HG02610 (cell line): ENCODE measurements at regions not wholly inside any gene's neighbourhood (a gene's known extent, or its start where the extent isn't known, plus 50 kb on each side); places are given as distances from the start of the nearest gene placed in this dataset.

Experiments used
- ATAC-seq: cut with Tn5 transposase; IDR thresholded peaks from one replicate; pipeline ENCODE4 v1.9.1; 2021; ENCODE audit warnings: mild to moderate bottlenecking, moderate library complexity; ENCODE audit not compliant: unreplicated experiment

DNA sequence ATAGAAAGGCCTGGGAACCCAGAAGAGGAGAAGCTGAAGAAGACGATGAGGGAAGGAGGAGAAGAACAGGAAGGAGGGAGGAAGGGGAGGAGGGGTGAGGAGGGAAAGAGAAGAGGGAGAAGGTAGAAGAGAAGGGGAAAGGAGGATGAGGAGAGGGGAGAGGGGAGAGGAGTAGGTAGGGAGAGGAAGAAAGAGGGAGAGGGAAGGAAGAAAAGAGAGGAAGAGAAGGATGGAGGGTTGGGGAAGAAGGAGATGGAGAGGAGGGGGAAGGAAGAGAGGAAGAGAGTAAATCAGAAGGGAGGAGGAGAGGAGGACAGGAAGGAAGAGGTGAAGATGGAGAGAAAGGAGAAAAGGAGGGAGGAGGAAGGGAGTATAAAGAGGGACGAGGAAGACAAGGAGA, 109.6 kb upstream of the IRX6 start:
- no peak for ATAC-seq

DNA sequence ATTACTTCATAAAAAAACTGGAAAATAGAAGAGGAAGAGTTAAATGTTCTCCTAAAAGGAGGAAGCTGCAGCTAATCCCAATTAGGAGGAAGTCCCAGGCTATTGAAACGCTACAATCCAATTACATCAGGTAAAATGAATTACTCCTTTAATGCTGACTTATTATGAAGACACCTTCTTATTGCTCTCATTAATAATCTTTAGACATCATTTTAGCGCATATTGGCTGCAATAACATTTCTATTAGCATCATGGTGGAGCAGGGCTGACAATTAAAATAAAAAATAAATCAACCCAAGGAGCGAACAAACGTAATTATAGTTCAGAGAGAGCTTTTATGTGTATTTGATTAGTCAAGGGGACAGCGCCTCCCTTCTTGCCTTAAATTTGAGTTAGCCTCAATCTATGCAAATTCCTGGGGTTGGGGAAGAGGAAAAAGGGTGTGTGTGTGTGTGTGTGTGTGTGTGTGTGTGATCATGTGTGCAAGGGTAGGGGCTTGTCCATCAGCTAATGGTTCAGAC, 109.0 kb upstream of the IRX6 start:
- ATAC-seq, result no peak

DNA sequence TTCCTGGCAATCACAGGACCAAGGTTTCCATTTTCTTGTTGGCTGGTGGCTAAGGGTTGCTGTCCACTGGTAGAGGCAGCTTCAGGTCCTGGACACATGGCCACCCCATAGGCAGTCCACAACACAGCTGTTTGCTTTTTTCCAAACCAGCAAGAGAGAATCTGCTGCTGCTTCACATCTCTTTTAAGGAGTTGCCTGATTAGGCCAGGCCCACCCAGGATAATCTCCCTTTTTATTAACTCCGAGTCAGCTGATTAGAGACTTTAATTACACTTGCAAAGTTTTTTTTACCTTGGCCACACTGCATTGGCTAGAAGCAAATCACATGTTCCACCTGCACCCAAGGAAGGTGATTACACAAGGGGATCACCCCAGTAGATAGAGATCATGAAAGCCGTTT, 106.6 kb upstream of the IRX6 start:
- ATAC-seq, result no peak

DNA sequence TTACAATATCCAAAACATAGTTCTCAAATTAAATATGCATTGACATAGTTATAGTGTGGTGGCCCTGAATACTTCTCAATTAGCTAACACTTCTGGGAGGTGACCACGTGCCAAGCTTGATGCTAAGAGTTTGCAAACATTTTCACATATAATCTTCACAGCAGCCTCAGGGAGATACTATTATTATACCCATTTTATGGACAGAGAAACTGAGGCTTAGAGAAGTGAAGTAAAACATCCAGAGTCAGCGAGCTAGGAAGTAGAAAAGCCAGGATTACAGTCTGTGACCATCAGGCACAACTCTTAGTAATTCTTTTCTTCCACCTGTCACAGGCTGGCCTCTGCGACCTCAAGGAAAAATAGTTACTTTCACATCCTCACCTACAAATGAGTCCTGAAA, 102.2 kb upstream of the IRX6 start:
- no peak for ATAC-seq

DNA sequence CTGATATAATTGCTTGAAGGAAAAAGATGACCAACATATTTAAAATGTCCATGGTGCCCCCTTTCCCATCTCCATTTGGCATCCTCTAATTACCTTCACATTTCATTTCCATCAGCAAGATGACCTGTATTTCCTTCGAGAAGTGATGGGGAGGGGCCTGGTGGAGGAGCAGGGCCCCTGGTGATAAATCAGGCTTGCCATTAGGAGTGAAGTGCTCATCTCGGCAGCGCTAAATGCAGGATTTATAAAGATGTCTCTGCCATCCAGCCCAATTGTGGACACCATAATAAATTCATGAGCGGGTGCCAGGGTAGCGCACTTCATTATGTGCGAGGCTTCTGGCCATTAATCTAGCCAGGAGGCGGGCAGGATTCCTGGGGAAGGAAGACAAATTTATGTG, 101.5 kb upstream of the IRX6 start:
- no peak for ATAC-seq

DNA sequence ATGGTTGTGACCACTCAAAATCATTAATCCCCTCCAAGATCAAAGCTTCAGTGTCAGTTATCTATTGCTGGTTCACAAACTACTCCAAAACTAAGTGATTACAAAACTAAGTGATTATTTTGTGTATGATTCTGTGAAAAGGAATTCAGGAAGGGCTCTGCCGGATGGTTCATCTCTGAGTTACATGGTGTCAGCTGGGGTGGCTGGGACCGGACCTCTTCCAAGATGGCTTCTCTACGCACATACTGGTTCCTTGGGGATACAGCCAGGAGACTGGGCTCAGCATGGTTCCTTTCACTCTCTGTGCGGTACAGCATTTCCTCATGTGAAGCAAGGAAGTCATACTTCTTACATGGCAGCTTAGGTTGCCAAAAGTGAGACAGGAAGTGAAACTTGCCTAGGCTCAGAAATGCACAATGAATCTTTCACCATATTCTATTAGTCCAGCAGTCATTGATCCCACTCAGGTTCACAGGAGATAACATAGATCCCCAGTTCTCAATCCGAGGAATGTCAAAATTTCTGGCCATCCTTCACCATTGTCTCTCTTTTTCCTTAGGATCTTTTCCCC, 97.9 kb upstream of the IRX6 start:
- ATAC-seq, result no peak

DNA sequence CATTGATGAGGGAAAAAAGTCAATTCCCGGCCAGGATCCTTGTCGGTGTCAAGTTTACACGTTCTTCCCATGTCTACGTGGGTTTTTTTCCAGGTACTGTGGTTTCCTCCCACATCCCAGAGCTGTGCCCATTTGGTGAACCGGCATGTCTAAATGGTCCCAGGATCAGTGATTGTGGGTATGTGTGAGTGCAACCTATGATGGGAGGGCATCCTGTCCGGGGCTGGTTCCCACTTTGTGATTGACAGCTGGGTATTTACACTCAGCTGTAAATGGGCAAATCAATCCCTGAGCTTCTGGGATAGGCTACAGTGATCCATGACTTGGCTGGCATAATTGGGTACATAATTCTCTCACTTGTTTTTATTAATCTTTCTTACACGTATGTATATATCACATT, 91.2 kb upstream of the IRX6 start:
- no peak for ATAC-seq

DNA sequence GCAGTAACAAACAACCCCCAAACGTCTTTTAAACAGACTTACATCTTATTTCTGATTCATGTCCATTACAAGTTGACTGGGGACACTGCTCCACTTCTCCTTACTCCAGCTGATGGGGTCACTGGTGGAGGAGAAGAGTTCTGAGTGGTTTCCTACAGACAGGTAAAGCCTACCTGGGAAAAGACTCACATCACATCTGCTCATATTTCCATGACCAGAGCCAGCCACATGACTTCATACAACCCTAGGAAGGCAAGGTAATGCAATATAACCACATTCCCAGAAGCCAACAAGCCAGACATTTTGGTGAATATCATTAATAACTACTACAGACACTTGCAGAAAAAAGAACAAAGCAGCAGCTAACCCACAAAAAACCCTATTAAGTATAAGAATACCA, 90.5 kb upstream of the IRX6 start:
- no peak for ATAC-seq

DNA sequence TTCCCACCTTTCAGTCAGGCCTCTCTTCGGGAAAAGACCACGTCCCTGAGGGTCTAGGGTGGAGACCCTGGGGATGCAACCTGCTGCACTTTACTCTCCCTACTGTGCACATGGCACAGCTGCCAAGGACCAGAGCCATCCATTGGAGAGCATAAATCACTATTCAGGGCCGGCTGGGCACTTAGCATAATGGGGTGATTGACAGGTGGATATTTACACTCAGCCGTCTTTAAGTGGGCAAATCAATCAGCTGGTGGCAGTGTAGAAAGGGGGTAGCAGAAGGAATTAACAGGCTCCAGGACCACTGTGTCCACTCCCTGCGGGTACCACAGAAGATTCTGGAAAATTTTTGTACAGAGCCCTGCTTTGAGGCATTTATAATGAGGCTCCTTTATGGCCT, 87.3 kb upstream of the IRX6 start:
- ATAC-seq, result no peak

DNA sequence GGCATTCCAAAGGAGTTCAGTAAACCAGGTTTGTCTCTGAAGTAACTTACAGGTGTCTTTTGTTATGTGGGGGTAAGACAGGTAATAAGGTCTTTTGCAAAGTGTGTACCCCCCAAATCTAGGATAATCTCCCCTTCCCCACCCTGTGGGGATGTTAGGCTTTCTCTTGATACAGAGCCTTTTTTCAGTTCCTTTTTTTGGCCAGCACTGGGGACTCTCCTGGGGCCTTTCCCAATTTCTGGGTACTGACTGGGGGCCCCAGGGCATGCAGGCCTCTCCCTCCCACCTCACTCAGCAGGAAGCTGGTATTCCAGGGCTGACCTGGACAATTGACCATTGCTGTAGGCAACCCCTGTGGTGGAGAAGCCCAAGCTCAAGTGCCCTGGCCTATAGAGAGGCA, 84.3 kb upstream of the IRX6 start:
- no peak for ATAC-seq

DNA sequence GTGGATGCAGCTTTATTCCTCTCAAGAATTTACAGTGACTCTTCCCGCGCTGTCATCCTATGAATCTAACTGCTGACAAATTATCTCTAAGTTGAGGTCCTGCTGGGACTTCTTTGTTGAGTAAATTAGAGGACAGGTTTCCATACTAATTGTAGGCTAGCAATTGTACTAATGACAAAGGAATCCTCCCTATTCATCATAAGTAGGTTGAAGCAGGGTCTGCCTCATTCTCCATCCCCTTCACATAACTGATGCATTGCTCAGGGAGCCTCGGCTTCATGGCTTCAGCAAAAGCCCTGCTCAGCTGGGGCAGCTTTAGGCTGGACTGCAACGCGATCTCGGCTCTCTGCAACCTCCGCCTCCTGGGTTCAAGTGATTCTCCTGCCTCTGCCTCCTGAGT, 83.1 kb upstream of the IRX6 start:
- no peak for ATAC-seq

DNA sequence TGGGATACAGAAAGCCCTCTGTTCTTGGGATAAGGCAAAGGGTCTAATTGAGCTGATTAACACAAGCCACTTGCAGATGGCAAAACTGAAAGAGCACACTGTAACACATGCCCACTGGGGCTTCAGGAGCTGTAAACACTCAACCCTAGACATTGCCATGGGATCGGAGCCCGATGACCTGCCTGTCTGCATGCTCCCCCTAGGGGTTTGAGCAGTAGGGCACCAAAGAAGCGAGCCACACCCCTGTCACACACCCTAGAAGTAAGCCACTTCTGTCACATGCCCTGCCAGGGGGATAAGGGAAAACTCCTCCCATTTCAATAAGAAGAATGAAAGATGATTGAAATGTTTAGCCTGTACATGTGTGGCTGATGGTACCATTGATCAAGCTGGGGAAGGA, 81.3 kb upstream of the IRX6 start:
- no peak for ATAC-seq

DNA sequence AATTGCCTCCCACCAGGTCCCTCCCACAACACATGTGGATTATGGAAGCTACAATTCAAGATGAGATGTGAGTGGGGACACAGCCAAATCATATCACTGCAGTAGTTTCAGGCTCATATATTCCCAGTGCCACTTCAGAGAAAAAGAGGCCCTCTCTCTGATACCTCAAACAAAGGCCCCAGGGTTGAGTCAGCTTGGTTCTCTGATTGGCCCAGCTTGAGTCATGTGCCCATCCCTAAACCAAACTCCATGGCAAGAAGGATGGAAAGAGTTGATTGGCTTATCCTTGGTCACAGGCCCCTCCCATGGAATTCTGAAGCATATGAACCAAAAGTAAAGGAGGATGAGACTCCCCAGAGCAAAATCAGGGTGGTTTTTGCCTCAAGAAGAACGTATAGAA, 75.9 kb upstream of the IRX6 start:
- no peak for ATAC-seq

DNA sequence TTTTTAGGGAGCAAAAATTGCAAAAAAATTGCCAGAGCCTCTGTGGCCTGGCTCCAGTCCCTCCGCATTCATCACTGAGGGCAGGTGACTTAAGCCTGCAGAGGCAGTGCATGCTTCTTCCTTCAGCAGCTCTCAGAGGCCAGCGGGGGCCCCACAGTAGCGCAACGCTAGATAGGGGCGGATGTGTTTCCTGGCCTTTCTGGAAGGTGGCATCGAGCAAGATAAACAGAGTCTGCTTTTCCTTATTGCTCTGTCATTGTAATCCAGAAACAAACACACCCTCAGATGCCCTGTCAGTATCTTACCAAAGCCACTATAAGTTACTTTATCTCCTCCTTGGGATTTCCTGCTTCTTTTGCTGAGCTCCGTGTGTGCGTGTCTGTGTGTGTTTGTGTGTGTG, 75.5 kb upstream of the IRX6 start:
- ATAC-seq, result no peak

DNA sequence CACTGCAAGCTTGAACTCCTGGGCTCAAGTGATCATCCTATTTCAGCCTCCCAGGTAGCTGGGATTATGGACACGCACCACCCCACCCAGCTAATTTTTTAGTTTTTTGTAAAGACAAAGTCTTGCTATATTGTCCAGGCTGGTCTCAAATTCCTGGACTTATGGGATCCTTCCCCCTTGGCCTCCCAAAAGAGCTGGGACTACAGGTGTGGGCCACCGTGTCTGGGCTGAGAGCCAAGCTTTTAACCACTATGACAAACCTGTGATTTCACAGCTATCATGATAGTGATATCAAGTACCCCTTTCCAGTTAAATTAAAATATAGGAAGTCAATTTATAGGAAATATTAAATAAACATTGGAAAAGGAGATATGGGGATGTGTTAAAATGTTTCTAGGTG, 74.6 kb upstream of the IRX6 start:
- ATAC-seq, result no peak

DNA sequence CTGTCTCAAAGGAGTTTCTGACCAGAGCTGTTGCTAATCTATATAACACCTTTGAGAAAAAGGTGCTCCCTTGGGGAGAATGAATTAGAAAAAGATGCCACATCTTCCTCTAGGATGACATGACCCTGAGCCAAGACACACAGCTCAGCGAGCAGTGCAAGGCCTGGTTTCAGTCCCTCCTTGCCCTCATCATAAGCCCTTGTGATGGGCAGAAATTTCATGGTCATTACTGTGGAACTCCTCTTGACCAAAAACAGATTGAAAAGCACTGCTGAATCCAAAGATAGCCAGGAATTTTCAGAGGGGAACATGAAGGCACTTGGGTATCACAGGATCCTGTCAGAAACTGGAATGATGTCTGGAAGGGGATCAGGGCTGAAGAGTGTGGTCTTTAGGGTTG, 74.1 kb upstream of the IRX6 start:
- no peak for ATAC-seq

DNA sequence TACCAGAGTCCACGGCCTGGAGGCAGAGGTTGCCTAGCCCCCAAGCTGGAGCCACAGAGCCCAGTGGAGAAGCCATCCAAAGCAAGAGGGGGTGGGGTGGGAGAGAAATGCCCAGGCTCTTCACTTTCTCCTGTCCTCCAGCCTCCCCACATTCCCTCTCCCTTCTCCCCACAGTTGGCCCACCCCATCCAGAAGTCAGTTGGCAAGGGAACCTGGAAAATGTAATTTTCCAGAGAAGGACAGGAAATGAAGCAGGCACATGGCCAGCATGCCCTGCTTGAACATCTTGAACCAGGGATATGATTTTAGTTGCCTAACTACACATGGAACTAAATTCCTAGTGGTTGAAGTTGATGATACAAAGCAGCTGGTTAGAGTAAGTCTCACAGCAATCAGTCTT, 73.3 kb upstream of the IRX6 start:
- no peak for ATAC-seq

DNA sequence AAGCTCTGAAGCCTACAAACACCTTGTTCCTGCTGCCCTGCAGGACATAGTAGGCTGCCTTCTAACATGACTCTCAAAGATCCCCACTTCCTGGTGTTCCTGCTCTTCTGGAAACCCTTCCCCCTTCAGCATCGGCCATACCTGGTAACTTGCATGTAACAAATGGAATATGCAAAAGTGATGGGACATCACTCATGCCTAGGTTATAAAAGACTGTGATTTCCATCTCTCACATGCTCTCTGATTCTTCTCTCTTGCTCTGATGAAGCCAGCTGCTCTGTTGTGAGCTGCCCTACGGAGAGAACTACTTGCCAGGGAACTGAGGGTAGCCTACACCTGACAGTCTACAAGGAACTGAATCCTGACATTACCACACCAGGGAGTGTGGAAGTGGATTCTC, 72.9 kb upstream of the IRX6 start:
- ATAC-seq, result no peak

DNA sequence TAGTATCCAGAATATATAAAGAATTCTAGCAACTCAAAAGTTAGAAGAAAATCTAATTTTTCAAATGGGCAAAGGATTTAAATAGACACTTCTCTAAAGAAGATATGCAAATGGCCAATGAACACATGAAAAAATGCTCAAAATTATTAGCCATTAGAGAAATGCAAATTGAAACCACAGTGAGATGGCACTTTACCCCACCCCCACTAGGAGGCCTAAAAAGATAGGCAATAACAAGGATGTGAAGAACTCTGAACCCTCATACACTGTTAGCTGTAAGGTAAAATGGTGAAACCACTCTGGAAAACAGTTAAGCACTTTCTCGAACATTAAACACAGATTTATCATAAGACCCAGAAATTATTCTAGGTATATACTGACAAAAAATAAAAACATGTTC, 71.4 kb upstream of the IRX6 start:
- no peak for ATAC-seq

DNA sequence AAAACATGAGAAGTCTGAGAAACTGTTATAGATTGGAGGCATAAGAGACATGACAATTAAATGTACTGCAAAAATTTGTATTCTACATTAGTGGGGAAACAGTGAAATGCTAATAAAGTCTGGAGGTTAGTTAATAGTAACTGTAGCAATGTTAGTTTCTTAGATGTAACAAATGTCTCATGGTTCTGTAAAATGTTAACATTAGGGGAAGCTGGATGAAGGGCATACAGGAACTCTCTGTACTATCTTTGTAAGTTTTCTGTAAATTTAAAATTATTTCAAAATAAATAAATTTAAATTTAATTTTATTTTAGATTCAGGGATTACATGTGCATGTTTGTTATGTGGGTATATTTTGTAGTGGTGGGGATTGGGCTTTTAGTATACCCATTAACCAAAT, 70.0 kb upstream of the IRX6 start:
- ATAC-seq, result no peak

DNA sequence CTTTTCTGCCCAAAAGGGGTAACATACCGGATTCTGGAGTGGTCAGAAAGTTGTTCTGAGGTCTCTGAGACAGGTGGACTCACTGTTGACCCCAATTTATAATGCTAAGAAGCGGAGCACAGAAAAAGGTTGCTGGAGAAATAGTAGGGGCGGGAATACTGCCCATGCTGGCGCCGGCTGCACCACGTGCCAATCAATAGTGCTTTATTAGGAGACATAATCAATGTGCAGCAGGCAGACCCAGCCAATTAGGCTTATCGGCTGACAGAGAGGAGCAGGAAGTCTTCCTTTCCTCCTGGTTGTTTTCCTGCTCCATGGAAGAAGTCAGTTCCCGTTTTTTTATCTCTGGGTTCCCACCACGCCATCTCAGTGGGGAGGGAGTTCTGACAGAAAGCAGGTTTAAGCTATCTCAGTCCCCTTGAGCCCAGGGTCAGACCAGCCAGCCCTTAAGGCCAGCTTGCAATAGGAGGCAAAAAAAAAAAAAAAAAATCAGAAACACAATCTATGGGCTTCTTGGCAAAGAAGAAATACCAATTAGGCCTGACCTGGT, 68.2 kb upstream of the IRX6 start:
- ATAC-seq, result no peak

DNA sequence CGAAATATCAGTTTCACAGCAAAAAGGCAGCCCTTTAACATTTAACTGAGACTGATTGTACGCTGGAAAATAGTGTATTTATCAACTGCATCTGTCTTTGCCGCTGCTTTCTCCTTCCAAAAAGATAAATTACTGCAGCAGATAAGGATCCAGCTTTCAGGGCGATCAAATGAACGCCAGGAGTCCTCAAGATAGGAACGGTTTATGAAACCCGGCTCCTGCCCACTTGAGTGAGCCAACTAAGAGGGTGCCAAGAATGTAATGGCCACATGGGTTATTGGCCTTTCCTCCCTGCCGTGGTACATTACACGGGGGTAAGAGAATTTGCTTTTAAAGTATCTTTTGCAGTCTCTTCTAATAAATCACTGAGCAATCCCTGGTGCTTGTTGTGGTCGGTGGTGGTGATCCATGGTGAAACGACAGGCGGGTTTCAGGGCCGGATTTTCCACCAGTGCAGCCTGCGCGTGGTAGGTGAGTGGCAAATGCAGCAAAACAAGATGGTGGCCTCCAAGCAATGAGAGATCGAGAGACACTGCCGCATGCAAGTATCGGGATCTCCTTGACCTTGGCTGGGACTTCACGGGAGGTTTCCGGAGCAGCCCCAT, 67.5 kb upstream of the IRX6 start:
- no peak for ATAC-seq
